ENCODE measurements at regions not wholly inside any gene's neighbourhood (a gene's known extent, or its start where the extent isn't known, plus 50 kb on each side); places are given as distances from the start of the nearest gene placed in this dataset.

- intact Hi-C loops (cut with DNase I): no loop called here
- Histone ChIP-seq H3K9me3 (replicated peaks in 1 of 3) (no peaks in the 10 kb centered on the region), H3K36me3 (replicated peaks in 1 of 2) (no peaks in the 10 kb centered on the region), H3K4me1 (replicated peaks in 1 of 2) (no peaks in the 10 kb centered on the region), H3K4me3 (no peak overlapping the region), H3K27me3 (no peaks in the 10 kb centered on the region), H3K27ac (no peak overlapping the region)
- 53 to 58% (median 55%) methylated on average over 3 of the region's 3 CpGs for WGBS, 4 donors
- DNase-seq: no peak
- TF ChIP-seq CTCF (IDR thresholded peaks at IDR 0.05) (no peak), POLR2A (IDR thresholded peaks at IDR 0.05) (no peak)
These were observed 969.8 kb upstream of the ADGRL4 start for GRCh38 chr1:79976287-79976686.

GRCh38 chr1:79974659-79975058 is 968.1 kb upstream of the ADGRL4 start:
- TF ChIP-seq POLR2A (IDR thresholded peaks at IDR 0.05) (no peak), CTCF (IDR thresholded peaks at IDR 0.05) (no peak)
- intact Hi-C loops (cut with DNase I): no loop called here
- WGBS, 4 donors: 81 to 94% (median 89%) methylated on average over 7 of the region's 7 CpGs
- no peak for DNase-seq
- Histone ChIP-seq H3K27ac (no peak overlapping the region), H3K4me1 (replicated peaks in 1 of 2) (no peaks in the 10 kb centered on the region), H3K27me3 (no peaks in the 10 kb centered on the region), H3K4me3 (no peak overlapping the region), H3K36me3 (replicated peaks in 1 of 2) (no peaks in the 10 kb centered on the region), H3K9me3 (replicated peaks in 1 of 3) (no peaks in the 10 kb centered on the region)

GRCh38 chr1:79969886-79970285 is 963.4 kb upstream of the ADGRL4 start:
- Histone ChIP-seq H3K27ac (no peak overlapping the region), H3K27me3 (no peaks in the 10 kb centered on the region), H3K4me3 (no peak overlapping the region), H3K9me3 (replicated peaks in 1 of 3) (no peaks in the 10 kb centered on the region), H3K4me1 (replicated peaks in 1 of 2) (no peaks in the 10 kb centered on the region), H3K36me3 (replicated peaks in 1 of 2) (no peaks in the 10 kb centered on the region)
- TF ChIP-seq CTCF (IDR thresholded peaks at IDR 0.05): no peak
- no peak for TF ChIP-seq POLR2A (IDR thresholded peaks at IDR 0.05)
- intact Hi-C loops (cut with DNase I): no loop called here
- 50 to 89% (median 69%) methylated on average over 2 of the region's 2 CpGs for WGBS, 4 donors
- no peak for DNase-seq

GRCh38 chr1:79966438-79966837 is 959.9 kb upstream of the ADGRL4 start:
- WGBS, 4 donors: 42 to 57% (median 55%) methylated on average over 2 of the region's 2 CpGs

More at GRCh38 chr1:79966438-79966837, 959.9 kb upstream of the ADGRL4 start:
- no peak overlapping the region for H3K4me3 ChIP-seq
- no peaks in the 10 kb centered on the region for H3K4me1 ChIP-seq (replicated peaks in 1 of 2)
- no peaks in the 10 kb centered on the region for H3K9me3 ChIP-seq (replicated peaks in 1 of 3)
- H3K36me3 ChIP-seq (replicated peaks in 1 of 2): no peaks in the 10 kb centered on the region
- intact Hi-C loops (cut with DNase I): no loop called here
- DNase-seq: no peak
- no peaks in the 10 kb centered on the region for H3K27me3 ChIP-seq
- TF ChIP-seq CTCF (IDR thresholded peaks at IDR 0.05) (no peak), POLR2A (IDR thresholded peaks at IDR 0.05) (no peak)
- no peak overlapping the region for H3K27ac ChIP-seq

Measured in adrenal gland (tissue), 9 donors.